WTC11 (cell line): ENCODE measurements at regions not wholly inside any gene's neighbourhood (a gene's known extent, or its start where the extent isn't known, plus 50 kb on each side); places are given as distances from the start of the nearest gene placed in this dataset.

Experiments
- ATAC-seq: fragments of 200-7000 bp; cut with Tn5 transposase; 2 replicates; pipeline ENCODE4 v1.10.0; 2021; ENCODE audit warnings: mild to moderate bottlenecking, moderate library complexity
- CTCF ChIA-PET: fragments of 300-600 bp; sonication (Branson Sonifier 250); formaldehyde crosslinking; loops from one replicate; lab custom pipeline; 2021; ENCODE audit warnings: antibody characterized with exemption; lab: Charles Lee
- POLR2A ChIA-PET: fragments of 350-600 bp; sonication (Branson Sonifier 250); formaldehyde crosslinking; loops from one replicate; lab custom pipeline; 2021; ENCODE audit warnings: antibody characterized with exemption; lab: Charles Lee
- DNase-seq: peaks from one replicate; pipeline ENCODE4 v3.0.0; 2021; ENCODE audit warnings: low spot score
- H3K27ac Mint-ChIP-seq: 2 replicates; pipeline ENCODE4 v1.8.0; 2021; ENCODE audit warnings: mixed read lengths
- H3K27me3 Mint-ChIP-seq: 2 replicates; pipeline ENCODE4 v1.8.0; 2021; ENCODE audit warnings: low read depth, mild to moderate bottlenecking, moderate library complexity, mixed read lengths
- H3K36me3 Mint-ChIP-seq: 2 replicates; pipeline ENCODE4 v1.8.0; 2021; ENCODE audit warnings: mixed read lengths
- H3K4me1 Mint-ChIP-seq: 2 replicates; pipeline ENCODE4 v1.8.0; 2022; ENCODE audit warnings: mixed read lengths
- H3K4me3 Mint-ChIP-seq: 2 replicates; pipeline ENCODE4 v1.8.0; 2021; ENCODE audit warnings: mild to moderate bottlenecking, moderate library complexity, mixed read lengths
- H3K9me3 Mint-ChIP-seq: 2 replicates; pipeline ENCODE4 v1.8.0; 2021; ENCODE audit warnings: mixed read lengths
- EMX1 ChIP-seq: fragments of 250-450 bp; sonication (Bioruptor Pico); IDR thresholded peaks from 2 replicates; pipeline ENCODE4 v1.8.0; 2021; ENCODE audit warnings: mild to moderate bottlenecking
- GABPB1 ChIP-seq: sonication (generic); formaldehyde crosslinking; IDR thresholded peaks from 2 replicates; pipeline ENCODE4 v1.8.1; 2023; ENCODE audit warnings: mild to moderate bottlenecking, missing genetic modification reagents
- GRHL2 ChIP-seq: fragments of 250-450 bp; sonication (Bioruptor Pico); IDR thresholded peaks from 2 replicates; pipeline ENCODE4 v1.8.0; 2022; ENCODE audit warnings: mild to moderate bottlenecking, moderate library complexity; ENCODE audit not compliant: insufficient replicate concordance, severe bottlenecking
- HMGA2 ChIP-seq: fragments of 250-450 bp; sonication (Bioruptor Pico); IDR thresholded peaks from 2 replicates; pipeline ENCODE4 v1.4.0; 2021; ENCODE audit warnings: mild to moderate bottlenecking, moderate library complexity
- MYBL2 ChIP-seq: sonication (generic); formaldehyde crosslinking; IDR thresholded peaks from 2 replicates; pipeline ENCODE4 v1.8.1; 2023; ENCODE audit warnings: mild to moderate bottlenecking, moderate library complexity, missing genetic modification reagents
- SMAD4 ChIP-seq: sonication (generic); formaldehyde crosslinking; IDR thresholded peaks from 2 replicates; pipeline ENCODE4 v1.8.0; 2022; ENCODE audit warnings: mild to moderate bottlenecking, missing genetic modification reagents
- ZNF219 ChIP-seq: sonication (generic); formaldehyde crosslinking; IDR thresholded peaks from 2 replicates; pipeline ENCODE4 v1.8.0; 2023; ENCODE audit warnings: missing genetic modification reagents, mild to moderate bottlenecking, borderline replicate concordance
- ZNF232 ChIP-seq: sonication (generic); formaldehyde crosslinking; IDR thresholded peaks from 2 replicates; pipeline ENCODE4 v1.8.0; 2022; ENCODE audit warnings: mild to moderate bottlenecking, missing genetic modification reagents
- ZNF263 ChIP-seq: sonication (generic); formaldehyde crosslinking; IDR thresholded peaks from 2 replicates; pipeline ENCODE4 v1.8.1; 2022; ENCODE audit warnings: low read depth, mild to moderate bottlenecking, moderate library complexity, missing genetic modification reagents
- TF ChIP-seq, protein P1 (sequence below): sonication (generic); formaldehyde crosslinking; IDR thresholded peaks from 2 replicates; pipeline ENCODE4 v1.8.1; 2022; ENCODE audit warnings: low read depth, missing genetic modification reagents, borderline replicate concordance
- TF ChIP-seq, protein P2 (sequence below): sonication (generic); formaldehyde crosslinking; IDR thresholded peaks from 2 replicates; pipeline ENCODE4 v1.8.0; 2023; ENCODE audit warnings: mild to moderate bottlenecking, missing genetic modification reagents
- TF ChIP-seq, protein P3 (sequence below): sonication (generic); formaldehyde crosslinking; conservative IDR thresholded peaks from 2 replicates; pipeline ENCODE4 v1.8.1; 2023; ENCODE audit warnings: mild to moderate bottlenecking, low read depth, missing genetic modification reagents, moderate library complexity

DNA sequence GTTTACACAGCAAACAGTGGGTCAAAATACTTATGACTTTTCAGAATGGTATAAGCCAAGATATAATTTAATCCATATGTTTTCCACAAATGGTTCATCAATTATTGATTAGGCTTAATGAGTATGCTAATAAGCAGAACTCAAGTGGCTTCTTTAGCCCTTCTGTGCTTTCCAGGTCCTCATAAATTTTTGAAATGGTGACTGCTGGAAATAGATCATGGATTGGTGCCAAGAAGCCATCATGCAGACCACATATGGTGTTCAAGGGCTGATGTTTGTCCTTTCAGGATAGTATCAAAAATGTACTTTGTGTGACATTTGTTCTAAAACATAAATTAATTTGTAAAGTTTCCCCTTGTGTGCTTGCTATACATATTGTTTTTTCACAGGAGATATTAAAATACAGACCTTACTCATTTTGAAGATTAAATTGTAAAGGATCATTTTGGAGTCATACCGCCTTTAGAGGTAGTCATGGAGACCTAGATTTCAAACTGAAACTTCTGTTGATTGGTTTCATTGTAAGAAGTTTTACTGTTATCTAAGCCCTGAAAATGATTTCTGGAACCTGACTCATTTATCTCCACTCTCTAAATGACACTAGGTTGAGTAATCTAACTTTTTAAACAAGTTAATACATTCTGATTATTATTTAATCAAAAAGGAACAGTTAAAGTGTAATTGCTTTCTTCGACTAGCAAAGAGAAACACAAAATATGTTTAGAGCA lies 507.9 kb downstream of the PLA2G4A start (continued):
- TF ChIP-seq ZNF263 (CRISPR knock-in tag) (no peak), GABPB1 (no peak), ZNF232 (no peak), SMAD4 (CRISPR knock-in tag) (no peak)
- TF ChIP-seq, protein P1, sequence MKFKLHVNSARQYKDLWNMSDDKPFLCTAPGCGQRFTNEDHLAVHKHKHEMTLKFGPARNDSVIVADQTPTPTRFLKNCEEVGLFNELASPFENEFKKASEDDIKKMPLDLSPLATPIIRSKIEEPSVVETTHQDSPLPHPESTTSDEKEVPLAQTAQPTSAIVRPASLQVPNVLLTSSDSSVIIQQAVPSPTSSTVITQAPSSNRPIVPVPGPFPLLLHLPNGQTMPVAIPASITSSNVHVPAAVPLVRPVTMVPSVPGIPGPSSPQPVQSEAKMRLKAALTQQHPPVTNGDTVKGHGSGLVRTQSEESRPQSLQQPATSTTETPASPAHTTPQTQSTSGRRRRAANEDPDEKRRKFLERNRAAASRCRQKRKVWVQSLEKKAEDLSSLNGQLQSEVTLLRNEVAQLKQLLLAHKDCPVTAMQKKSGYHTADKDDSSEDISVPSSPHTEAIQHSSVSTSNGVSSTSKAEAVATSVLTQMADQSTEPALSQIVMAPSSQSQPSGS (CRISPR knock-in tag), result no peak
- TF ChIP-seq, protein P2, sequence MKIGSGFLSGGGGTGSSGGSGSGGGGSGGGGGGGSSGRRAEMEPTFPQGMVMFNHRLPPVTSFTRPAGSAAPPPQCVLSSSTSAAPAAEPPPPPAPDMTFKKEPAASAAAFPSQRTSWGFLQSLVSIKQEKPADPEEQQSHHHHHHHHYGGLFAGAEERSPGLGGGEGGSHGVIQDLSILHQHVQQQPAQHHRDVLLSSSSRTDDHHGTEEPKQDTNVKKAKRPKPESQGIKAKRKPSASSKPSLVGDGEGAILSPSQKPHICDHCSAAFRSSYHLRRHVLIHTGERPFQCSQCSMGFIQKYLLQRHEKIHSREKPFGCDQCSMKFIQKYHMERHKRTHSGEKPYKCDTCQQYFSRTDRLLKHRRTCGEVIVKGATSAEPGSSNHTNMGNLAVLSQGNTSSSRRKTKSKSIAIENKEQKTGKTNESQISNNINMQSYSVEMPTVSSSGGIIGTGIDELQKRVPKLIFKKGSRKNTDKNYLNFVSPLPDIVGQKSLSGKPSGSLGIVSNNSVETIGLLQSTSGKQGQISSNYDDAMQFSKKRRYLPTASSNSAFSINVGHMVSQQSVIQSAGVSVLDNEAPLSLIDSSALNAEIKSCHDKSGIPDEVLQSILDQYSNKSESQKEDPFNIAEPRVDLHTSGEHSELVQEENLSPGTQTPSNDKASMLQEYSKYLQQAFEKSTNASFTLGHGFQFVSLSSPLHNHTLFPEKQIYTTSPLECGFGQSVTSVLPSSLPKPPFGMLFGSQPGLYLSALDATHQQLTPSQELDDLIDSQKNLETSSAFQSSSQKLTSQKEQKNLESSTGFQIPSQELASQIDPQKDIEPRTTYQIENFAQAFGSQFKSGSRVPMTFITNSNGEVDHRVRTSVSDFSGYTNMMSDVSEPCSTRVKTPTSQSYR (CRISPR knock-in tag), result no peak
- TF ChIP-seq, protein P3, sequence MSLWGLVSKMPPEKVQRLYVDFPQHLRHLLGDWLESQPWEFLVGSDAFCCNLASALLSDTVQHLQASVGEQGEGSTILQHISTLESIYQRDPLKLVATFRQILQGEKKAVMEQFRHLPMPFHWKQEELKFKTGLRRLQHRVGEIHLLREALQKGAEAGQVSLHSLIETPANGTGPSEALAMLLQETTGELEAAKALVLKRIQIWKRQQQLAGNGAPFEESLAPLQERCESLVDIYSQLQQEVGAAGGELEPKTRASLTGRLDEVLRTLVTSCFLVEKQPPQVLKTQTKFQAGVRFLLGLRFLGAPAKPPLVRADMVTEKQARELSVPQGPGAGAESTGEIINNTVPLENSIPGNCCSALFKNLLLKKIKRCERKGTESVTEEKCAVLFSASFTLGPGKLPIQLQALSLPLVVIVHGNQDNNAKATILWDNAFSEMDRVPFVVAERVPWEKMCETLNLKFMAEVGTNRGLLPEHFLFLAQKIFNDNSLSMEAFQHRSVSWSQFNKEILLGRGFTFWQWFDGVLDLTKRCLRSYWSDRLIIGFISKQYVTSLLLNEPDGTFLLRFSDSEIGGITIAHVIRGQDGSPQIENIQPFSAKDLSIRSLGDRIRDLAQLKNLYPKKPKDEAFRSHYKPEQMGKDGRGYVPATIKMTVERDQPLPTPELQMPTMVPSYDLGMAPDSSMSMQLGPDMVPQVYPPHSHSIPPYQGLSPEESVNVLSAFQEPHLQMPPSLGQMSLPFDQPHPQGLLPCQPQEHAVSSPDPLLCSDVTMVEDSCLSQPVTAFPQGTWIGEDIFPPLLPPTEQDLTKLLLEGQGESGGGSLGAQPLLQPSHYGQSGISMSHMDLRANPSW (CRISPR knock-in tag), result no peak

DNA sequence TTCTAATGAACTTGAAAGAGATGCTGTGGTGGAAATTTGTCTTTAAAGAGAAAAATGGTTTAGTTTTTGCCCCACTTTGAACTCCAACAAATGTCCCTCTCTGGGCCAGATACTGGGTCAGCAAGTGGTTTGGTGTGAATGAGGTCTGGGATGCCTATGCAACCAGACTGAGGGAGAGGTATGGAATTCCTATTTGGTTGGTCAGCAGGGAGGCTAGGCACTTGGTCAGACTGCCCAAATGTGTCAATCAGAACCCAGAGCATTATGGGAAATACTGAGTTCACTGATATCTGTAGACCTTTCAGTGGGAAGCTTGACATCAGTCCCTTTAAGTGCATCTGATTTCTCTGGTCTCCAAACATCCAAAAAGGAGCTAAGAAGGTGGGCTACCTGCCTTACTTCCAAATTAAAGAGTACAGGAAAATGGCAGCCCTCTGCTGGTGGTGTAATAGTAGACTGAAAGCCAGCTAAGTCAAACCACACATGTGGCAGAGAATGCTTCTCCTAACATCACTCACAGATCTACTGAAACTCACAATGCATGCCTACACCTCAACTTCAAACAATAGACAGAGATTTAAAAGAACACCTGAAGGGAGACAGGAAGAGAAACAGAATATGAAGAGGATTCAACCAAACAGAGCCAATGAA lies 510.1 kb downstream of the PLA2G4A start:
- CTCF ChIA-PET, result no interaction called here
- TF ChIP-seq SMAD4 (CRISPR knock-in tag) (no peak), EMX1 (CRISPR knock-in tag) (no peak), HMGA2 (CRISPR knock-in tag) (no peak), MYBL2 (CRISPR knock-in tag) (no peak), ZNF219 (no peak), GRHL2 (CRISPR knock-in tag) (no peak)
- TF ChIP-seq, protein P2 (CRISPR knock-in tag), result no peak
- TF ChIP-seq, protein P3 (CRISPR knock-in tag), result no peak

More for the DNA sequence above, 510.1 kb downstream of the PLA2G4A start:
- no peaks in the 10 kb centered on the region for H3K27me3 Mint-ChIP-seq
- no peak overlapping the region for H3K4me3 Mint-ChIP-seq
- H3K9me3 Mint-ChIP-seq, result no peaks in the 10 kb centered on the region
- POLR2A ChIA-PET, result no interaction called here
- DNase-seq, result no peak
- H3K4me1 Mint-ChIP-seq, result peaks cover 2% of the 10 kb centered on the region; the same call in 1 of the 2 replicates
- no peak overlapping the region for H3K27ac Mint-ChIP-seq
- no peaks in the 10 kb centered on the region for H3K36me3 Mint-ChIP-seq
- ATAC-seq, result peak; percentile 69
